ENCODE measurements at regions not wholly inside any gene's neighbourhood (a gene's known extent, or its start where the extent isn't known, plus 50 kb on each side); places are given as distances from the start of the nearest gene placed in this dataset.

GRCh38 chr13:63337921-63338320 is 1922.3 kb upstream of the PCDH20 start:
- Histone ChIP-seq H4K91ac (ENCODE audit: insufficient read depth, low read depth, low read length) (no peak overlapping the region), H3K79me1 (ENCODE audit: low read depth in 1 of 2, low read length in 2 of 2) (no peaks in the 10 kb centered on the region), H3K9ac (ENCODE audit: low read depth, low read length) (no peak overlapping the region), H3K18ac (ENCODE audit: low read depth, low read length) (no peak overlapping the region), H2BK5ac (ENCODE audit: low read depth, low read length, poor library complexity, severe bottlenecking) (no peak overlapping the region), H3K27me3 (ENCODE audit: control insufficient read depth, insufficient read depth, low read length) (no peaks in the 10 kb centered on the region), H4K8ac (ENCODE audit: low read depth in 2 of 2, low read length in 2 of 2) (no peak overlapping the region), H4K5ac (ENCODE audit: low read depth, low read length) (no peak overlapping the region), H3K4me3 (ENCODE audit: insufficient read depth, low read depth, low read length) (no peak overlapping the region), H2AK5ac (ENCODE audit: low read depth, low read length) (no peak overlapping the region), H3K23ac (ENCODE audit: low read depth, low read length) (no peak overlapping the region), H3K27ac (ENCODE audit: insufficient read depth, low read length) (no peak overlapping the region), H3K56ac (ENCODE audit: extremely low read depth, insufficient read depth, low read length) (no peak overlapping the region), H2AK9ac (replicated peaks; ENCODE audit: low read depth, low read length, poor library complexity) (no peak overlapping the region), H3K4ac (ENCODE audit: low read depth, low read length) (no peak overlapping the region), H3K36me3 (ENCODE audit: control insufficient read depth, insufficient read depth, low read length) (no peaks in the 10 kb centered on the region), H3K4me2 (ENCODE audit: low read depth, low read length) (no peak overlapping the region), H4K20me1 (ENCODE audit: insufficient read depth, low read length) (no peaks in the 10 kb centered on the region), H2BK120ac (ENCODE audit: low read depth, low read length) (no peak overlapping the region), H2BK15ac (ENCODE audit: low read depth, low read length) (no peak overlapping the region), H3K9me3 (ENCODE audit: control insufficient read depth, insufficient read depth, low read length) (no peaks in the 10 kb centered on the region), H3K4me1 (ENCODE audit: control insufficient read depth, insufficient read depth, low read length) (no peaks in the 10 kb centered on the region), H2AFZ (replicated peaks; ENCODE audit: low read length, poor library complexity) (no peak overlapping the region), H3K9me1 (ENCODE audit: insufficient read depth, low read length) (no peaks in the 10 kb centered on the region), H3K14ac (replicated peaks; ENCODE audit: low read depth, low read length) (no peak overlapping the region), H2BK20ac (ENCODE audit: low read depth, low read length) (no peak overlapping the region)
- ChIA-PET POLR2A (ENCODE audit: unreplicated experiment) (no interaction called here), CTCF (no interaction called here)
- WGBS, 2 experiments (ENCODE audit: extremely low coverage in 2 of 2, insufficient read length in 1 of 2) = 40% methylated on average over 1 of the region's 5 CpGs; no CpG with 5 or more reads in 1 of the 2 experiments
- dilution Hi-C loops (cut with HindIII; ENCODE audit: low sequenced_read_pairs, unreplicated experiment) (no loop called here), intact Hi-C loops (cut with micrococcal nuclease) (no loop called here), in situ Hi-C loops (cut with MboI; ENCODE audit: low sequenced_read_pairs) (no loop called here)
- ATAC-seq (ENCODE audit: low read depth) (no peak), DNase-seq (no peak)
- no TSS peak for BruUV-seq (replicated peaks)
- no peak for TF ChIP-seq MAZ (IDR thresholded peaks at IDR 0.05; ENCODE audit: borderline replicate concordance, low read depth, low read length)
- TF ChIP-seq ELK1 (IDR thresholded peaks at IDR 0.05; ENCODE audit: borderline replicate concordance, low read depth, low read length) = no peak
- no peak for TF ChIP-seq RFX5 (IDR thresholded peaks at IDR 0.05; ENCODE audit: low read depth, low read length)
- no peak for TF ChIP-seq CHD1 (IDR thresholded peaks at IDR 0.05; ENCODE audit: low read depth, low read length)
- no peak for TF ChIP-seq NFE2L2 (IDR thresholded peaks at IDR 0.05; ENCODE audit: low read depth, low read length)
- no peak for TF ChIP-seq USF2 (IDR thresholded peaks at IDR 0.05; ENCODE audit: low read depth, low read length)
- TF ChIP-seq FOS (IDR thresholded peaks at IDR 0.05; ENCODE audit: low read depth, low read length) = no peak
- no peak for TF ChIP-seq RAD21 (IDR thresholded peaks at IDR 0.05; ENCODE audit: low read length)
- no peak for TF ChIP-seq CEBPB (IDR thresholded peaks at IDR 0.05; ENCODE audit: low read depth, low read length)
- TF ChIP-seq POLR2A (IDR thresholded peaks at IDR 0.05; ENCODE audit: low read depth, low read length) = no peak
- TF ChIP-seq BHLHE40 (IDR thresholded peaks at IDR 0.05; ENCODE audit: low read depth, low read length) = no peak
- TF ChIP-seq RCOR1 (IDR thresholded peaks at IDR 0.05; ENCODE audit: insufficient replicate concordance, low read length) = no peak
- TF ChIP-seq MXI1 (IDR thresholded peaks at IDR 0.05; ENCODE audit: borderline replicate concordance, low read depth, low read length) = no peak
- TF ChIP-seq CTCF (conservative IDR thresholded peaks at IDR 0.05; ENCODE audit: low read depth, low read length) = no peak
- TF ChIP-seq SMC3 (IDR thresholded peaks at IDR 0.05; ENCODE audit: low read depth, low read length) = no peak
